ENCODE measurements at regions not wholly inside any gene's neighbourhood (a gene's known extent, or its start where the extent isn't known, plus 50 kb on each side); places are given as distances from the start of the nearest gene placed in this dataset.

DNA sequence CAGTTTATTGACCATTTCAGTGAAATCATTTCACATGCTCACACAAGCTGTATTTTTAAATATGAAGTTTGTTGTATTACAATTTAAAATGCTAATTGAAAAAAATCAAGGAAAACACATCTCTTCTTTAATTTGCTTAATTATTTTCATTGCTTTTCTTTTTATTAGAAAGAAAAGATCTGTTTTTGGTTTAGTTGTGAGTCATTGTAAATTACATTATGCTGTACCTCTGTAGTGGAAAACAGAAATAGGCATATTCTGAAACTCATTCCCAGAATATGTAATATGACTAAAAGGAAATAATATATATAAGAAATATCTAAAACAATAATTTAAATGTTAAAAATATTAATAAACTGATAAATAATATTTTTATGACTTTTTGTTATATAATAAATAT, 161.9 kb downstream of the HGF start:
- TF ChIP-seq, protein P1, sequence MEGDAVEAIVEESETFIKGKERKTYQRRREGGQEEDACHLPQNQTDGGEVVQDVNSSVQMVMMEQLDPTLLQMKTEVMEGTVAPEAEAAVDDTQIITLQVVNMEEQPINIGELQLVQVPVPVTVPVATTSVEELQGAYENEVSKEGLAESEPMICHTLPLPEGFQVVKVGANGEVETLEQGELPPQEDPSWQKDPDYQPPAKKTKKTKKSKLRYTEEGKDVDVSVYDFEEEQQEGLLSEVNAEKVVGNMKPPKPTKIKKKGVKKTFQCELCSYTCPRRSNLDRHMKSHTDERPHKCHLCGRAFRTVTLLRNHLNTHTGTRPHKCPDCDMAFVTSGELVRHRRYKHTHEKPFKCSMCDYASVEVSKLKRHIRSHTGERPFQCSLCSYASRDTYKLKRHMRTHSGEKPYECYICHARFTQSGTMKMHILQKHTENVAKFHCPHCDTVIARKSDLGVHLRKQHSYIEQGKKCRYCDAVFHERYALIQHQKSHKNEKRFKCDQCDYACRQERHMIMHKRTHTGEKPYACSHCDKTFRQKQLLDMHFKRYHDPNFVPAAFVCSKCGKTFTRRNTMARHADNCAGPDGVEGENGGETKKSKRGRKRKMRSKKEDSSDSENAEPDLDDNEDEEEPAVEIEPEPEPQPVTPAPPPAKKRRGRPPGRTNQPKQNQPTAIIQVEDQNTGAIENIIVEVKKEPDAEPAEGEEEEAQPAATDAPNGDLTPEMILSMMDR (optimal IDR thresholded peaks at IDR 0.05 in 1 of 3, IDR thresholded peaks at IDR 0.05 in 1 of 3, conservative IDR thresholded peaks at IDR 0.05 in 1 of 3; ENCODE audit: extremely low read depth in 1 of 3, insufficient read depth in 2 of 3, low read length in 3 of 3), result no peak
- no peak for TF ChIP-seq EZH2 (IDR thresholded peaks at IDR 0.05; ENCODE audit: low read length)
